Fibroblast of the aortic adventitia (primary cell): ENCODE measurements at regions not wholly inside any gene's neighbourhood (a gene's known extent, or its start where the extent isn't known, plus 50 kb on each side); places are given as distances from the start of the nearest gene placed in this dataset.

Source experiments
- DNase-seq: peaks from one replicate; pipeline ENCODE4 v3.0.0-alpha.2; 2010; ENCODE audit warnings: low read depth
- H3K4me3 ChIP-seq: 2 replicates; pipeline ENCODE4 v1.5.1; 2011; ENCODE audit warnings: low read depth, mild to moderate bottlenecking, control low read depth, low read length, moderate library complexity
- TF ChIP-seq, protein P1 (sequence below): IDR thresholded peaks from 2 replicates; pipeline ENCODE4 v1.5.1; 2011; ENCODE audit warnings: mild to moderate bottlenecking, low read length, control low read depth, inconsistent platforms; ENCODE audit not compliant: insufficient read depth

DNA sequence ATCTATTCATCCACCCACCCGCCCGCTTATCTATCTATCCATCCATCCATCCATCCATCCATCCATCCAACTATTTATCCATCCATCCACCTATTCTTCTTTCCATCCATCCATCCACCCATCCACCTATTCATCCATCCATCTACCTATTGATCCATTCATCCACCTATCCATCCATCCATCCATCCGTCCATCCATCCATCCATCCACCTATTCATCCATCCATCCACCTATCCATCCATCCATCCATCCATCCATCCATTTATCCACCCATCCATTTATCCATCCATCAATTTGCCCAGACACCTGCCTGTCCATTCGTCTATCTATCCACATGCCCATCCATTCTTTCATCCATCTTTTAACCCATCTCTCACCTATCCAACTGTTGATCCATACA, 71.1 kb upstream of the PMEPA1 start:
- no peak for DNase-seq
- no peak overlapping the region for H3K4me3 ChIP-seq
- TF ChIP-seq, protein P1, sequence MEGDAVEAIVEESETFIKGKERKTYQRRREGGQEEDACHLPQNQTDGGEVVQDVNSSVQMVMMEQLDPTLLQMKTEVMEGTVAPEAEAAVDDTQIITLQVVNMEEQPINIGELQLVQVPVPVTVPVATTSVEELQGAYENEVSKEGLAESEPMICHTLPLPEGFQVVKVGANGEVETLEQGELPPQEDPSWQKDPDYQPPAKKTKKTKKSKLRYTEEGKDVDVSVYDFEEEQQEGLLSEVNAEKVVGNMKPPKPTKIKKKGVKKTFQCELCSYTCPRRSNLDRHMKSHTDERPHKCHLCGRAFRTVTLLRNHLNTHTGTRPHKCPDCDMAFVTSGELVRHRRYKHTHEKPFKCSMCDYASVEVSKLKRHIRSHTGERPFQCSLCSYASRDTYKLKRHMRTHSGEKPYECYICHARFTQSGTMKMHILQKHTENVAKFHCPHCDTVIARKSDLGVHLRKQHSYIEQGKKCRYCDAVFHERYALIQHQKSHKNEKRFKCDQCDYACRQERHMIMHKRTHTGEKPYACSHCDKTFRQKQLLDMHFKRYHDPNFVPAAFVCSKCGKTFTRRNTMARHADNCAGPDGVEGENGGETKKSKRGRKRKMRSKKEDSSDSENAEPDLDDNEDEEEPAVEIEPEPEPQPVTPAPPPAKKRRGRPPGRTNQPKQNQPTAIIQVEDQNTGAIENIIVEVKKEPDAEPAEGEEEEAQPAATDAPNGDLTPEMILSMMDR = no peak

DNA sequence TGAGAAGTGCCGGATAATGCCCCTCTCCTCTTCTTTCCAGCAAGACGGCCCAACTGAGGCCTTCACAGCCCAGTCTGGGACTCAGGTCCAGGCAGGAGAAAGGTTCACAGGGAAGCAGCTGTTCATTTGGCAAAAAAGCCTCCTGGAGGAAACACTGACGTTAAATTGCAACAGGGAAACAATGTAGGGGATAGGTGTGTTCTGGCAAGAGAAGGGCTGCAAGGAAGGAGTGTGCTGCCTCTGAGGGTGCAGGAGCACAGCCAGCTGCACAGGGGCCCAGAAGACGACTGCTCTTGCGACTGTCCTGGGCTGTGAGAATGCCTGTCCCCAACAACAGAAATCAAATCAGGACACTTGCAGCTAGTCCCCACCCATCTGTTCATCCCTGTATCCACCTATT, 70.6 kb upstream of the PMEPA1 start:
- no peak overlapping the region for H3K4me3 ChIP-seq
- TF ChIP-seq, protein P1 = no peak
- DNase-seq = no peak

DNA sequence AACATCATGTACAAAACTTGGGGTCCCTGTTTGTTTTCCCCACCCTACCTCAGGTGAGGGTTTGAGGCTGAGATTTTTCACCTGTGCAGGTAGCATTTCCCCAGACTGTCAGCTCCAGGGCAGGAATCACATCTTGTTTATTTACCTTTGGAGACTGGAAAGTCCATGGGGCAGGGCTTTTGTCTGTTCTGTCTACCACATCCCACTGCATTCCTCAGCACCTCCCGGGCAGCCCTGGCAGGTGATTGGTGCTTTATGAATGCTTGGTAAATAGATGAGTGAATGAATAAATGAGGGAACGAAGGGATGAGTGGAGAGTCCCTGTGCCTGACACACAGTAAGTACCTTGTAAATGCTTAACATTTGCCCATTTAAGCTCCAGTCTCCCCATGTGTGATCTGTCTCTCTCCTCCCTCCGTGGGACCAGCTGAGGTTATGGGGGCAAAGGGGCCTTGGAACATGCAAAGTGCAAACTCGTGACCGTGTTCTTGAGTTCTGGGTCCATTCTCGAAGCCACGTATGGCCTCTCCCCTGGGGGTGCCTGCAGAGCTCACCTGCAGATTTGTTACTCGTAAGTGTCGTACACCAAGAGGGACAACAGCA, 69.7 kb upstream of the PMEPA1 start:
- DNase-seq = no peak
- TF ChIP-seq, protein P1 = no peak
- no peak overlapping the region for H3K4me3 ChIP-seq

DNA sequence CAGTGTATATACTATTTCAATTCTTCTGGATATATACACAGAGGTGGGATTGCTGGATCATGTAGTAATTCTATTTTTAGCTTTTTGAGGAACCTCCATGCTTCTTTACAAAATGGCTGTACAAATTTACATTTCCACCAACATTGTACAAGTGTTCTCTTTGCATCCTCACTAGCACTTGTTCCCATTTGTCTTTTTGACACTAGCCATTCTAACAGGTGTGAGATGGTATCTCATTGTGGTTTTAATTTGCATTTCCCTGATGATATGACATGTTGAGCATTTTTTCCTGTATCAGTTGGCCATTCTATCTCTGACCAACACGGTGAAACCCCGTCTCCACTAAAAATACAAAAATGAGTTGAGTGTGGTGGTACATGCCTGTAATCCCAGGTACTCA, 68.1 kb upstream of the PMEPA1 start:
- no peak for DNase-seq
- no peak overlapping the region for H3K4me3 ChIP-seq
- TF ChIP-seq, protein P1 = no peak

DNA sequence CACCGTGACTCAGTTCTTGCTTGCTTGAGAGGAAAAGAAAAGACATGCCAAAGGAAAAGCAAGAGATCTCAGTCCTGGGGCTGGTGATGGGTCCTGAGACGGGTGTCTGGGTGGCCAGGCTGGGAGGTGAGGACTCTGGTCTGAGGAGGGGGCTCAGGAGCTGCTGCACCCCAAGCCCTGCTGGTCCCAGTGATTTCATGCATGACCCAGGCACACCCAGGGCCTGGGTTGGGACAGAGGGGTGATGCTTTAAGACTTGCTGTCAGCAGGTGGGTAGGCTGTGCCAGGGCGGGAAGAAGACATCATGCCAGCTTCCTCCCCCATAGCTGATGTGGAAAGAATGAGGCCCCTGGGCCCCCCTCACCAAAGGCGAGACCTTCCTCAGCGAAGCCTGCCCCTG, 65.1 kb upstream of the PMEPA1 start:
- TF ChIP-seq, protein P1 = no peak
- no peak for DNase-seq
- H3K4me3 ChIP-seq = no peak overlapping the region

DNA sequence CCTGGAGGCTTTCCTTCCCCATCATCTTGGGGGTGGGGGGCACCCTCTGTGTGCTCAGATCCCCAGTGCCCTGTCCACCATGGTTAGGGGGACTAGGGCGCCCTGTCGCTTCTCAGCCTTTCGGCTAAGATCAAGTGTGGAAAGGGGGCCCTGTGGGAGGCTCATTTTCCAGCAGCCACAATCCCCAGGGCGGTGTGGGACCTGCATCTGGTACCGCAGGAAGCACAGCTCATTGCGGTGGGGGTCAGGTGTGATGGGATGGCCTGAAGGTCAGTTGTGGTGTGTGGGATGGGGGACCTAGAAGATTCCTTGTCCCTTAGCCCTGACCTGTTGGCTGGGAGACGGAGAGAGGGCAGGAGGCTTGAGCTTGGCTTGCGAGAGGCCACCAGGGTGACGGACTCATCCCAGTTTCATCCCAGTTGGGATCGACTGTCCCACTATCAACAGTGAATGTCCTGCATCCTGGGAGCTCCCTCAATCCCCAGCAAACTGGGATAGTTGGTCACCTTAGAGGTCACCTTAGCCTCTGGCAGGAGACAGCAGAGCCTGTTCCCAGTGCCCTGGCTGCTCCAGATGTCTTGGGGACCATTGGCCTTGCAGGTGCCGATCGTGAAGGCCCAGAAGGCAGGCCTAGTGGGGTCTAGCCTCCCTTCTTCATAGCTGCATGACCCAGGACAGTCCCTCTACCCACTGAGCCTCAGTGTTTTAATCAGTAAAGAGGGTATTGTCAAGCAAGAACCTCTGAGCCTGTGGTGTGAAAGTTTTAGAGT, 64.5 kb upstream of the PMEPA1 start:
- no peak for DNase-seq
- TF ChIP-seq, protein P1 = no peak
- H3K4me3 ChIP-seq = no peak overlapping the region
